Pancreas (tissue), 10 donors: ENCODE measurements at regions not wholly inside any gene's neighbourhood (a gene's known extent, or its start where the extent isn't known, plus 50 kb on each side); places are given as distances from the start of the nearest gene placed in this dataset.

Experiments
- ATAC-seq, 4 donors: fragments of 200-7000 bp; cut with Tn5 transposase; one replicate each; pipeline versions ENCODE4 v1.8.0 to v1.9.1; 2020; ENCODE audit warnings: mild to moderate bottlenecking in 4 of 4, moderate library complexity in 4 of 4
- DNase-seq, 6 donors: peaks; one replicate each; pipeline ENCODE4 v3.0.0-alpha.2; 2020
- FAIRE-seq: peaks from 2 replicates; lab custom pipeline; 2012; peaks lifted over from hg19 to GRCh38; lab: Jason Lieb, UNC
- H3K27ac ChIP-seq, 4 donors: fragments of 200-600 bp; sonication (generic); 1 replicate in 3 of 4; 2 replicates in 1 of 4; pipeline versions ENCODE4 v1.5.0 to v1.8.0; 2020
- H3K27me3 ChIP-seq, 4 donors: fragments of 200-600 bp; one replicate each; pipeline ENCODE4 v1.8.0; 2021
- H3K36me3 ChIP-seq, 3 donors: fragments of 200-600 bp; sonication (generic) in 1 of 3; one replicate each; pipeline versions ENCODE4 v1.5.0 to v1.8.0; 2020 to 2021
- H3K4me1 ChIP-seq, 3 donors: fragments of 200-600 bp; one replicate each; pipeline ENCODE4 v1.8.0; 2021
- H3K4me3 ChIP-seq, 4 donors: fragments of 200-600 bp; sonication (generic) in 2 of 4; one replicate each; pipeline versions ENCODE4 v1.5.0 to v1.8.0; 2020 to 2021
- H3K9me3 ChIP-seq, 4 donors: fragments of 200-600 bp; one replicate each; pipeline ENCODE4 v1.8.0; 2021
- CTCF ChIP-seq, 4 donors: fragments of 200-600 bp; sonication (generic) in 3 of 4; IDR thresholded peaks; one replicate each; pipeline versions ENCODE4 v1.5.0 to v1.8.0; 2021; ENCODE audit warnings: antibody characterized with exemption in 4 of 4
- WGBS, 2 donors: extraction: QIAGEN DNeasy Blood & Tissue Kit; methylation state at CpG; one replicate each; pipeline ENCODE4 v1.1.7; 2013; 5-methylcytosine and 5-hydroxymethylcytosine counted together
- intact Hi-C, 3 donors: fragments of 100-400 bp; cut with DNase I; formaldehyde crosslinking; loops; one replicate each; pipeline versions ENCODE4 v1.11.1 to v1.14.2; 2022
- donor health status: healthy with polysubstance abuse.
- donor health status: DM: no; HTN: no; CAD: no; lungs with moderate emphysema.
- donor health status: DM: no; HTN: no; CAD: no.
- donor health status: control.
- donor health status: control.
- donor health status: Bipolar disorder and iron deficiency.
- donor health status: DM: yes; HTN: yes; CAD: no.
- donor health status: DM: no; HTN: no; CAD: no.
- donor health status: DM: no; HTN: no; CAD: no.
- donor health status: DM: yes; HTN: yes; CAD: no.

- no peak overlapping the region for H3K4me3 ChIP-seq
- H3K27ac ChIP-seq: no peak overlapping the region
- H3K27me3 ChIP-seq: peaks cover 0 to 2% (median 0%) of the 10 kb centered on the region in 4 donors
- FAIRE-seq (no peak), ATAC-seq (no peak), DNase-seq (peak in 1 of 6 donors; percentile 32)
- intact Hi-C loops: no loop called here
- no peaks in the 10 kb centered on the region for H3K9me3 ChIP-seq
- WGBS, 2 donors: 65 to 67% methylated on average over 13 of the region's 13 CpGs
- no peaks in the 10 kb centered on the region for H3K4me1 ChIP-seq
- TF ChIP-seq CTCF (IDR thresholded peaks at IDR 0.05): no peak
- H3K36me3 ChIP-seq: no peaks in the 10 kb centered on the region
Observed at GRCh38 chr10:130770018-130770630, 541.4 kb downstream of the TCERG1L start.

DNA sequence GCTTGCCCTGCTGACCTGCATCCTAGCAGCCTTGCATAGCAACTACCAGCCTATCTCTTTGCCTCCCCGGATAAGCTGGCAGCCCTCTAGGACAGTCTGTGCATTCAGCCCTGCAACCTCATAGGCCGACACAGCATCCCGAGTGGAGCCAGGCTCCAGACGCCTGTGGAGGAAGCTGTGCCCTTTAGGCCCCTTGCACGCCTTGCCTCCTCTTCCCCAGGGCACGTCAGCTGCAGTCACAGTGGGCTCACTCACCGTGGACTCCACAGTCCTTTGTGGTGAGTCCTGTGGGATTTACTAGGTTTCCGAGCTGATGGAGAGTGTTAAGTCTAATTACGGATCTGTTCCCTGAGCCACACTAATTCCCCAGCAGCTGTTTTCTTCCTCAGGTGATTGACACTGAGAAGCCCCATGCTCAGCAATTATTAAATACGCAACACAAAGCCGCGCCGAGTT, 540.0 kb downstream of the TCERG1L start:
- peak in 1 of 6 donors; percentile 26 for DNase-seq
- Histone ChIP-seq H3K4me1 (no peaks in the 10 kb centered on the region), H3K36me3 (no peaks in the 10 kb centered on the region), H3K9me3 (no peaks in the 10 kb centered on the region), H3K27me3 (peaks cover 0 to under 1% (median 0%) of the 10 kb centered on the region in 4 donors), H3K27ac (no peak overlapping the region), H3K4me3 (no peak overlapping the region)
- FAIRE-seq: no peak
- ATAC-seq: no peak
- intact Hi-C loops: no loop called here
- WGBS, 2 donors: 53 to 57% methylated on average over 13 of the region's 13 CpGs
- TF ChIP-seq CTCF (IDR thresholded peaks at IDR 0.05): no peak

GRCh38 chr10:130772056-130772455, 539.5 kb downstream of the TCERG1L start:
- Histone ChIP-seq H3K27ac (no peak overlapping the region), H3K27me3 (no peaks in the 10 kb centered on the region), H3K36me3 (no peaks in the 10 kb centered on the region), H3K4me3 (no peak overlapping the region), H3K4me1 (no peaks in the 10 kb centered on the region), H3K9me3 (no peaks in the 10 kb centered on the region)
- ATAC-seq (no peak), FAIRE-seq (no peak), DNase-seq (no peak)
- WGBS, 2 donors: 44 to 46% methylated on average over 5 of the region's 5 CpGs
- intact Hi-C loops: no loop called here
- TF ChIP-seq CTCF (IDR thresholded peaks at IDR 0.05): no peak

GRCh38 chr10:130772676-130773075, 538.8 kb downstream of the TCERG1L start:
- no peaks in the 10 kb centered on the region for H3K36me3 ChIP-seq
- DNase-seq (no peak), ATAC-seq (no peak), FAIRE-seq (no peak)
- 59 to 66% methylated on average over 5 of the region's 5 CpGs for WGBS, 2 donors
- TF ChIP-seq CTCF (IDR thresholded peaks at IDR 0.05): no peak
- intact Hi-C loops: no loop called here
- H3K27me3 ChIP-seq: no peaks in the 10 kb centered on the region
- H3K27ac ChIP-seq: no peak overlapping the region
- H3K4me1 ChIP-seq: no peaks in the 10 kb centered on the region
- no peaks in the 10 kb centered on the region for H3K9me3 ChIP-seq
- H3K4me3 ChIP-seq: no peak overlapping the region

DNA sequence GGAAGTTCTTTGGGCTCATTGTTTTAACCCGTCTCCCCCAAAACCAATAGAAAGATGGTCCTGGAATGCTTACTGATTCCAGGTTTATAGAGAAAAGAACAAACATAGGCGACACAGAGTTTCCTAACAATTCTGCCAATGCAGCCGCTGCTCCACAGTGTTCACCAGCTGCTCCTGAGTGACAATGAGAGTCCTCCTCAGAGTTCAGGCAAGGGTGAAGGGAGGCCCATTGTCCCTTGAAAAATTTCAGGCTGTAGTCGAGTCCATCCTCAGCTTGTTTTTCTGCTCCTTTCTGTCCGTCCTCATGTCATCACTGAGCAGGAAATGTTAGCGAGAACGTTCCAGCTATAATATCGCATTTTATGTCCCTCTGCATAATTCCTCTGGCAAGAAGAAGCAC, 537.6 kb downstream of the TCERG1L start:
- no peak overlapping the region for H3K4me3 ChIP-seq
- FAIRE-seq (no peak), DNase-seq (no peak), ATAC-seq (no peak)
- no peaks in the 10 kb centered on the region for H3K9me3 ChIP-seq
- no peak overlapping the region for H3K27ac ChIP-seq
- TF ChIP-seq CTCF (IDR thresholded peaks at IDR 0.05): no peak
- 51 to 59% methylated on average over 8 of the region's 8 CpGs for WGBS, 2 donors
- intact Hi-C loops: no loop called here
- H3K4me1 ChIP-seq: no peaks in the 10 kb centered on the region
- H3K27me3 ChIP-seq: no peaks in the 10 kb centered on the region
- no peaks in the 10 kb centered on the region for H3K36me3 ChIP-seq
